ENCODE measurements at regions not wholly inside any gene's neighbourhood (a gene's known extent, or its start where the extent isn't known, plus 50 kb on each side); places are given as distances from the start of the nearest gene placed in this dataset.

- in situ Hi-C loops (cut with MboI), result no loop called here
- H3K9me3 ChIP-seq (ENCODE audit: low read depth), result no peaks in the 10 kb centered on the region
- H3K9me2 ChIP-seq (ENCODE audit: insufficient read depth), result no peaks in the 10 kb centered on the region
- DNase-seq, result no peak
- TF ChIP-seq EZH2phosphoT487 (IDR thresholded peaks at IDR 0.05; ENCODE audit: insufficient read depth, low read depth) (no peak), EZH2 (IDR thresholded peaks at IDR 0.05; ENCODE audit: insufficient read depth, poor library complexity, severe bottlenecking) (no peak)
- H3K79me2 ChIP-seq (ENCODE audit: insufficient read depth), result no peaks in the 10 kb centered on the region
- H3K4me1 ChIP-seq (ENCODE audit: insufficient read depth), result no peaks in the 10 kb centered on the region
- 94% methylated on average over 1 of the region's 1 CpG for WGBS, 2 experiments (ENCODE audit: low coverage in 1 of 2, low lambda C conversion rate in 2 of 2, missing lambda C conversion rate in 2 of 2)
- H3K27ac ChIP-seq, result no peak overlapping the region
- no peak overlapping the region for H2AFZ ChIP-seq
- H3K27me3 ChIP-seq (replicated peaks; ENCODE audit: insufficient read depth), result no peaks in the 10 kb centered on the region
- H3K36me3 ChIP-seq (ENCODE audit: low read depth), result no peaks in the 10 kb centered on the region
- H4K20me1 ChIP-seq (ENCODE audit: insufficient read depth), result no peaks in the 10 kb centered on the region
- H3K4me3 ChIP-seq, result no peak overlapping the region
- H3K9ac ChIP-seq, result no peak overlapping the region
- no peak overlapping the region for H3K4me2 ChIP-seq (ENCODE audit: unreplicated experiment)
- no peaks in the 10 kb centered on the region for H3F3A ChIP-seq (ENCODE audit: insufficient read depth)
Observed at GRCh38 chr7:115135769-115136410, 214.0 kb downstream of the MDFIC start.

GRCh38 chr7:115135146-115135545, 213.3 kb downstream of the MDFIC start:
- Histone ChIP-seq H3K4me2 (ENCODE audit: unreplicated experiment) (no peak overlapping the region), H2AFZ (no peak overlapping the region), H4K20me1 (ENCODE audit: insufficient read depth) (no peaks in the 10 kb centered on the region), H3K9ac (no peak overlapping the region), H3K9me3 (ENCODE audit: low read depth) (no peaks in the 10 kb centered on the region), H3K4me3 (no peak overlapping the region), H3K27ac (no peak overlapping the region), H3K79me2 (ENCODE audit: insufficient read depth) (no peaks in the 10 kb centered on the region), H3K4me1 (ENCODE audit: insufficient read depth) (no peaks in the 10 kb centered on the region), H3K27me3 (replicated peaks; ENCODE audit: insufficient read depth) (no peaks in the 10 kb centered on the region), H3K36me3 (ENCODE audit: low read depth) (no peaks in the 10 kb centered on the region), H3F3A (ENCODE audit: insufficient read depth) (no peaks in the 10 kb centered on the region), H3K9me2 (ENCODE audit: insufficient read depth) (no peaks in the 10 kb centered on the region)
- TF ChIP-seq EZH2phosphoT487 (IDR thresholded peaks at IDR 0.05; ENCODE audit: insufficient read depth, low read depth) (no peak), EZH2 (IDR thresholded peaks at IDR 0.05; ENCODE audit: insufficient read depth, poor library complexity, severe bottlenecking) (no peak)
- no peak for DNase-seq
- 65 to 73% methylated on average over 4 of the region's 4 CpGs for WGBS, 2 experiments (ENCODE audit: low coverage in 1 of 2, low lambda C conversion rate in 2 of 2, missing lambda C conversion rate in 2 of 2)
- in situ Hi-C loops (cut with MboI), result no loop called here

DNA sequence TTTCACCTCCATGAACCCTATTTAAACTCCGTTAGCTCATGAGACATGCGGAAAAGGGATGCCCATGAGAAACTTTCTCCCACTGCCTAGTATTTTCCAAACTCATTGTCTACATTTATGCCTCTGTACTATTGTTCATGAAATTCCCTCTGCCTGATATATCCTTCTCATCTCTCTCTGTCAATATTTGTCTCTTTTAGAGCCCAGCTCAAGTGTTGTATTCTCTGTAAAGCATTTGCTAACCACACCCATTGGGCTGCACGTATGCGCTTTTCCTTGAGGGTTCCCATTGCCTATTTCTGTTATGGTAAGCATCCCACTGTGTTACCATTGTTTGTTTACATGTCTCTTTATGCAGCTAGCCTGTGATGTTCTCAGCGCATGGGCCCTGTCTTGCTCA, 211.4 kb downstream of the MDFIC start:
- no peaks in the 10 kb centered on the region for H3K9me2 ChIP-seq (ENCODE audit: insufficient read depth)
- H4K20me1 ChIP-seq (ENCODE audit: insufficient read depth), result no peaks in the 10 kb centered on the region
- no peak overlapping the region for H3K4me3 ChIP-seq
- no peak overlapping the region for H2AFZ ChIP-seq
- WGBS, 2 experiments (ENCODE audit: low coverage in 1 of 2, low lambda C conversion rate in 2 of 2, missing lambda C conversion rate in 2 of 2), result 92 to 94% methylated on average over 5 of the region's 5 CpGs
- H3K27me3 ChIP-seq (replicated peaks; ENCODE audit: insufficient read depth), result no peaks in the 10 kb centered on the region
- no peak overlapping the region for H3K4me2 ChIP-seq (ENCODE audit: unreplicated experiment)
- in situ Hi-C loops (cut with MboI), result no loop called here
- TF ChIP-seq EZH2phosphoT487 (IDR thresholded peaks at IDR 0.05; ENCODE audit: insufficient read depth, low read depth), result no peak
- TF ChIP-seq EZH2 (IDR thresholded peaks at IDR 0.05; ENCODE audit: insufficient read depth, poor library complexity, severe bottlenecking), result no peak
- no peaks in the 10 kb centered on the region for H3K79me2 ChIP-seq (ENCODE audit: insufficient read depth)
- no peaks in the 10 kb centered on the region for H3F3A ChIP-seq (ENCODE audit: insufficient read depth)
- no peak overlapping the region for H3K9ac ChIP-seq
- H3K4me1 ChIP-seq (ENCODE audit: insufficient read depth), result no peaks in the 10 kb centered on the region
- no peaks in the 10 kb centered on the region for H3K9me3 ChIP-seq (ENCODE audit: low read depth)
- no peaks in the 10 kb centered on the region for H3K36me3 ChIP-seq (ENCODE audit: low read depth)
- no peak for DNase-seq
- no peak overlapping the region for H3K27ac ChIP-seq

GRCh38 chr7:115132096-115132495, 210.2 kb downstream of the MDFIC start:
- Histone ChIP-seq H3K27ac (no peak overlapping the region), H3K4me3 (no peak overlapping the region)
- DNase-seq, result no peak

More at GRCh38 chr7:115132096-115132495, 210.2 kb downstream of the MDFIC start:
- no peaks in the 10 kb centered on the region for H3K4me1 ChIP-seq (ENCODE audit: insufficient read depth)
- H3K79me2 ChIP-seq (ENCODE audit: insufficient read depth), result no peaks in the 10 kb centered on the region
- H3K4me2 ChIP-seq (ENCODE audit: unreplicated experiment), result no peak overlapping the region
- H3F3A ChIP-seq (ENCODE audit: insufficient read depth), result no peaks in the 10 kb centered on the region
- H3K9ac ChIP-seq, result no peak overlapping the region
- no peak overlapping the region for H2AFZ ChIP-seq
- no peaks in the 10 kb centered on the region for H4K20me1 ChIP-seq (ENCODE audit: insufficient read depth)
- no peaks in the 10 kb centered on the region for H3K9me2 ChIP-seq (ENCODE audit: insufficient read depth)
- in situ Hi-C loops (cut with MboI), result no loop called here
- no peak for TF ChIP-seq EZH2 (IDR thresholded peaks at IDR 0.05; ENCODE audit: insufficient read depth, poor library complexity, severe bottlenecking)
- TF ChIP-seq EZH2phosphoT487 (IDR thresholded peaks at IDR 0.05; ENCODE audit: insufficient read depth, low read depth), result no peak
- WGBS, 2 experiments (ENCODE audit: low coverage in 1 of 2, low lambda C conversion rate in 2 of 2, missing lambda C conversion rate in 2 of 2), result 65 to 81% methylated on average over 1 of the region's 1 CpG
- H3K9me3 ChIP-seq (ENCODE audit: low read depth), result no peaks in the 10 kb centered on the region
- H3K36me3 ChIP-seq (ENCODE audit: low read depth), result no peaks in the 10 kb centered on the region
- no peaks in the 10 kb centered on the region for H3K27me3 ChIP-seq (replicated peaks; ENCODE audit: insufficient read depth)

Measured in GM23248 (cell line).